MCF 10A (cell line): ENCODE measurements at regions not wholly inside any gene's neighbourhood (a gene's known extent, or its start where the extent isn't known, plus 50 kb on each side); places are given as distances from the start of the nearest gene placed in this dataset.

ENCODE experiments used
- BruUV-seq: library from RNA; stranded (reverse); fragments of 400-500 nt; replicated peaks from 2 replicates; lab custom pipeline; 2021; lab: Mats Ljungman, UMichigan
- CTCF ChIA-PET: fragments of 300-600 bp; sonication (Branson Sonifier 250); formaldehyde crosslinking; extraction: SDS; loops from one replicate; lab custom pipeline; 2021; ENCODE audit warnings: antibody characterized with exemption, inconsistent platforms; lab: Yijun Ruan, JAX
- POLR2A ChIA-PET: fragments of 300-600, 350-650 bp; sonication (Branson Sonifier 250); formaldehyde crosslinking; extraction: SDS; loops from one replicate; lab custom pipeline; 2020; ENCODE audit warnings: antibody characterized with exemption, inconsistent platforms; lab: Yijun Ruan, JAX
- DNase-seq: peaks from one replicate; pipeline ENCODE4 v3.0.0-alpha.2; 2018; ENCODE audit not compliant: unreplicated experiment
- H3K27ac Mint-ChIP-seq: one replicate; pipeline ENCODE4 v1.8.0; 2022; ENCODE audit warnings: mild to moderate bottlenecking, low read depth, mixed read lengths; ENCODE audit not compliant: unreplicated experiment
- H3K27me3 Mint-ChIP-seq: one replicate; pipeline ENCODE4 v1.8.0; 2022; ENCODE audit warnings: mixed read lengths; ENCODE audit not compliant: insufficient read depth, unreplicated experiment
- H3K36me3 Mint-ChIP-seq: one replicate; pipeline ENCODE4 v1.8.0; 2022; ENCODE audit warnings: mild to moderate bottlenecking, moderate library complexity, mixed read lengths; ENCODE audit not compliant: insufficient read depth, unreplicated experiment
- H3K4me1 Mint-ChIP-seq: one replicate; pipeline ENCODE4 v1.8.0; 2022; ENCODE audit warnings: mixed read lengths; ENCODE audit not compliant: insufficient read depth, unreplicated experiment
- H3K4me3 Mint-ChIP-seq: one replicate; pipeline ENCODE4 v1.8.0; 2022; ENCODE audit warnings: mild to moderate bottlenecking, moderate library complexity, mixed read lengths; ENCODE audit not compliant: unreplicated experiment
- H3K9me3 Mint-ChIP-seq: one replicate; pipeline ENCODE4 v1.8.0; 2022; ENCODE audit warnings: mixed read lengths; ENCODE audit not compliant: unreplicated experiment
- CTCF ChIP-seq: fragments of 200-600 bp; IDR thresholded peaks from one replicate; pipeline ENCODE4 v1.8.0; 2022; ENCODE audit warnings: antibody characterized with exemption, mild to moderate bottlenecking; ENCODE audit not compliant: unreplicated experiment
- intact Hi-C: fragments of 100-400 bp; cut with micrococcal nuclease; formaldehyde crosslinking; loops from 2 replicates; pipeline ENCODE4 v1.14.1; 2022

GRCh38 chr9:24035816-24036215 lies 209.8 kb upstream of the ELAVL2 start:
- H3K9me3 Mint-ChIP-seq = peaks cover 7% of the 10 kb centered on the region
- no peak overlapping the region for H3K4me3 Mint-ChIP-seq
- no peak overlapping the region for H3K27ac Mint-ChIP-seq
- peaks cover 12% of the 10 kb centered on the region for H3K27me3 Mint-ChIP-seq
- BruUV-seq = no TSS peak
- TF ChIP-seq CTCF = no peak
- DNase-seq = no peak
- H3K36me3 Mint-ChIP-seq = no peaks in the 10 kb centered on the region
- no peaks in the 10 kb centered on the region for H3K4me1 Mint-ChIP-seq
- CTCF ChIA-PET = no interaction called here
- intact Hi-C loops = no loop called here
- POLR2A ChIA-PET = no interaction called here

- no peak for DNase-seq
- no TSS peak for BruUV-seq
- H3K9me3 Mint-ChIP-seq = no peaks in the 10 kb centered on the region
- H3K36me3 Mint-ChIP-seq = no peaks in the 10 kb centered on the region
- ChIA-PET CTCF (no interaction called here), POLR2A (no interaction called here)
- intact Hi-C loops = no loop called here
- no peak overlapping the region for H3K4me3 Mint-ChIP-seq
- H3K27me3 Mint-ChIP-seq = no peaks in the 10 kb centered on the region
- no peak for TF ChIP-seq CTCF
- H3K27ac Mint-ChIP-seq = no peak overlapping the region
- H3K4me1 Mint-ChIP-seq = no peaks in the 10 kb centered on the region
These were observed 185.8 kb upstream of the ELAVL2 start for GRCh38 chr9:24011881-24012280.

- no peaks in the 10 kb centered on the region for H3K9me3 Mint-ChIP-seq
- no peaks in the 10 kb centered on the region for H3K27me3 Mint-ChIP-seq
- DNase-seq = no peak
- ChIA-PET POLR2A (no interaction called here), CTCF (no interaction called here)
- no peaks in the 10 kb centered on the region for H3K36me3 Mint-ChIP-seq
- H3K27ac Mint-ChIP-seq = no peak overlapping the region
- intact Hi-C loops = no loop called here
- no peak overlapping the region for H3K4me3 Mint-ChIP-seq
- H3K4me1 Mint-ChIP-seq = no peaks in the 10 kb centered on the region
- BruUV-seq = no TSS peak
- no peak for TF ChIP-seq CTCF
These were observed 185.1 kb upstream of the ELAVL2 start for GRCh38 chr9:24011009-24011717.

- POLR2A ChIA-PET = no interaction called here
These were observed 183.3 kb upstream of the ELAVL2 start for GRCh38 chr9:24009322-24009721.

More at GRCh38 chr9:24009322-24009721, 183.3 kb upstream of the ELAVL2 start:
- no peaks in the 10 kb centered on the region for H3K9me3 Mint-ChIP-seq
- intact Hi-C loops = no loop called here
- no peak overlapping the region for H3K4me3 Mint-ChIP-seq
- H3K27me3 Mint-ChIP-seq = no peaks in the 10 kb centered on the region
- no peaks in the 10 kb centered on the region for H3K4me1 Mint-ChIP-seq
- no peak overlapping the region for H3K27ac Mint-ChIP-seq
- DNase-seq = no peak
- no TSS peak for BruUV-seq
- no peaks in the 10 kb centered on the region for H3K36me3 Mint-ChIP-seq
- CTCF ChIA-PET = no interaction called here
- TF ChIP-seq CTCF = no peak
